Left cardiac atrium (tissue), 4 donors: ENCODE measurements at regions not wholly inside any gene's neighbourhood (a gene's known extent, or its start where the extent isn't known, plus 50 kb on each side); places are given as distances from the start of the nearest gene placed in this dataset.

ENCODE experiments used
- ATAC-seq, 2 donors: fragments of 200-7000 bp; cut with Tn5 transposase; one replicate each; pipeline ENCODE4 v1.9.1; 2020; ENCODE audit warnings: mild to moderate bottlenecking in 2 of 2, moderate library complexity in 2 of 2
- DNase-seq: peaks from one replicate; pipeline ENCODE4 v3.0.0-alpha.2; 2020
- intact Hi-C, 2 donors: fragments of 100-400 bp; cut with DNase I; formaldehyde crosslinking; loops; one replicate each; pipeline versions ENCODE4 v1.14.1 to v1.15.1; 2022 to 2023
- donor health status: DM: no; HTN: yes; CAD: no.
- donor health status: DM: no; HTN: yes; CAD: no; lungs with severe emphysema.
- donor health status: DM: yes; HTN: yes; CAD: no.
- donor health status: Dilated cardiomyopathy.

- no peak for DNase-seq
- no peak for ATAC-seq
- intact Hi-C loops, result no loop called here
These were observed 201.9 kb upstream of the ANKH start for GRCh38 chr5:15073453-15073852.

DNA sequence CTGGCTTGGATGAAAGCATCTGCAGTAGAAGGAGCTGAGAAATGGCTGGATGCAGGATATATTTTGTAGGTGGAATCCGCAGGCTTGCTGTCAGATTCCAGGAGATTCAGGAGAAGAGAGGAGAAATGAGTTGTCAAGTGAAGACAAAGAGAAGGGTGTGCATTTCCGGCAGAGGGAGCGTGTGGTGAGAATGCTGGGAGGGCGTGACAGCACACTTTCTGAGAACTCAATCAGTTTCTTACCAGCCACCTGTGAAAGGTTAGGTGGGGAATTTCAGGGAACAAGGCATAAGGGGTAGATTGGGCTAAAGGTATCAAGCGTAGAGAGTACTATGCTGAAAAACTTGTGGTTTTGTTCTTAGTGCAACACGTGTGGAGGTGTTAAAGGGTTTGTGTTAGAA lies 199.3 kb upstream of the ANKH start:
- intact Hi-C loops, result no loop called here
- ATAC-seq, result no peak

DNA sequence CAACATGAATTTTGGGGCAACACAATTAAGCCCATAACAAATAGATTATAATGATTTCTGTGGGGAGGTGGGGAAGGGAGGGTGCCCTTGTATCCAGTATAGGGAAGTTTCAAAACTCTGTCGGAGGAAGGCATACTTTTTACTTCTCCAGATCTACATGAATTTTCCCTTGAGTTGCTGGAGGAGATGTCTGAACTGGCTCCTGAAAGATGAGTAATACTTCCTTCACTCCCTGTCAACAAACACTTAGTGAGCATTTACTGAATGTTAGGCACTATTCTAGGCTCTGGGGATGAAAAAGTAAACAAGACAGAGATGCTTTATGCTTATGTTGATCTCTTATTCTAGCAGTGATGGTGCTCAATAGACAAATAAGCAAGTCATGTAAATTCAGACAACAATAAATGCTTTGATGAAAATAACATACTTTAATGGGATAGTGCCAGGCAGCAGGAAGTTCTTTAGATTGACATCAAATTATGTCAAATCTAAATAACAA lies 197.9 kb upstream of the ANKH start:
- intact Hi-C loops, result no loop called here
- DNase-seq (no peak), ATAC-seq (no peak)

More for the DNA sequence above, 199.3 kb upstream of the ANKH start:
- no peak for DNase-seq

- ATAC-seq (no peak), DNase-seq (no peak)
- intact Hi-C loops, result no loop called here
These were observed 193.5 kb upstream of the ANKH start for GRCh38 chr5:15065091-15065490.

- intact Hi-C loops, result no loop called here
- no peak for DNase-seq
- no peak for ATAC-seq
These were observed 192.8 kb upstream of the ANKH start for GRCh38 chr5:15064396-15064795.

DNA sequence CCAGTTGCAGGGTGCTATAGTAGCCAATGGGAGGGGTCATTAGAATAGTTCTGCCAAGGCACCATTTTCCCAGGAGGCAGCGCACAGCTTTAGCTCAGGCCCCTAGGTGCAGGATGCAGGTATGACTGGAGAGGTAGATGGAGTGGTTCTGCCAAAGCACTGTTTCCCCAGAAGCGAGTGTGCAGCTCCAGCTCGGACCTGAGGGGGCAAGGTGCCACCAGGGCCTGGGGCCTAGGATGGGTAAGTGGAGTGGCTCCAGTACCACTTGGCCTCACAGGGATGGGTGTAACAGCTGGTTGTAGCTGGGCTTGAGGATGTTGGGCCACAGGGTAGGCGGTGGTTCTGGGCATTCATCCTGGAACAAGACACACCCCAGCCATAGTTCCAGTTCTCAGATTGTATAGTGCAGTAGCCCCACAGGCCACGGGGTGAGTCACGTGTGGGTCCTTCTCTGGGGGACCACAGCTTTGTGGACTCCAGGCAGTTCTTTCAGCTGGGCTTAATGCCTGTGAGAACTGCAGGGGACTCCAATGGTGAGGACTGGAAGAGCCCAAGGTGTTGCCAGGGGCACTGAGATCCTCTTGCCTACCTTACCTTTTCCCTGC lies 185.5 kb upstream of the ANKH start:
- intact Hi-C loops, result no loop called here
- ATAC-seq, result no peak
- no peak for DNase-seq

DNA sequence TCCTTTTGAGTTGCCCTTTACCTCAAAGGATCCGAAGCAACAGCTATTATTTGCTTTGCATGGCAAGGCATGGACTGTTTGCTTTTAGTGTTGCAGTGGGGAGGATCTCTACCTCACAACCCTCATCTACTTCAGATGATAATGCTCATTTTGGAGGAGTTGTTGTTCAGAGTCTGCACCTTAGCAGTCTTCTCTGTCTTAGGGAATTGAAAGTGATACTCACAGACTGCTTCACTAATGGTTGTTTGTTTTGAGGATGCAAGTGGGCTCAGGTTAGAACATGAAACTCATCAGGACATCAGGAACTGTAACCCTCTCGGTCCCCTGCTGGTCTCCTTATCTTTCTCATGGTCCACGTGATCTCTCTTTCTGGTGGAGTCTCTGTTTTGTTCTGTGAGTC lies 172.9 kb upstream of the ANKH start:
- ATAC-seq, result no peak
- intact Hi-C loops, result no loop called here
- no peak for DNase-seq

- intact Hi-C loops, result no loop called here
- no peak for DNase-seq
These were observed 165.8 kb upstream of the ANKH start for GRCh38 chr5:15037247-15037908.

GRCh38 chr5:15034379-15034778 lies 162.8 kb upstream of the ANKH start:
- ATAC-seq (no peak), DNase-seq (no peak)
- intact Hi-C loops, result no loop called here

More at GRCh38 chr5:15037247-15037908, 165.8 kb upstream of the ANKH start:
- no peak for ATAC-seq

- DNase-seq (no peak), ATAC-seq (peak; percentile 38 to 53)
These were observed 159.6 kb upstream of the ANKH start for GRCh38 chr5:15031180-15031579.

GRCh38 chr5:15027764-15028163 lies 156.2 kb upstream of the ANKH start:
- DNase-seq (no peak), ATAC-seq (no peak)
- intact Hi-C loops, result no loop called here

More at GRCh38 chr5:15031180-15031579, 159.6 kb upstream of the ANKH start:
- intact Hi-C loops, result no loop called here

DNA sequence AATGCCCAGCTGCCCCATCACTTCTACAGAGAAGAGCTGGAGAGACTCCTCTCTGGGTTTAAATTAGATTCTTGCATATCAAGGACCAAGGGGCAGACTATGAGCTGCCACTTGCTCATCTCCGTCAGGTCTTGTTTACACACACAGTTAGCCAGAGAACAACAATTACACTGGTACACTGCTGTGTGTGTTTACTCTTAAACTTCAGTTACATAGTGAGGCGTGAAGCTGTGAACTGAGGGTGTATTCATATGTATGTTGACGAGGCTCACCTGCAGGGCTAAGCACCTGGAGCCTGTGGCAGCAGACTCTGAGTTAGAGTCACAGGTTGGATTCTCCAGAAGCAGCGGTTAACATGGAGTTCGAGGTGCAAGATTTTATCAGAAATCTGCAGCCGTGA lies 155.4 kb upstream of the ANKH start:
- no peak for ATAC-seq
- no peak for DNase-seq
- intact Hi-C loops, result no loop called here

- intact Hi-C loops, result no loop called here
- no peak for DNase-seq
- ATAC-seq, result no peak
These were observed 154.7 kb upstream of the ANKH start for GRCh38 chr5:15026011-15026893.

DNA sequence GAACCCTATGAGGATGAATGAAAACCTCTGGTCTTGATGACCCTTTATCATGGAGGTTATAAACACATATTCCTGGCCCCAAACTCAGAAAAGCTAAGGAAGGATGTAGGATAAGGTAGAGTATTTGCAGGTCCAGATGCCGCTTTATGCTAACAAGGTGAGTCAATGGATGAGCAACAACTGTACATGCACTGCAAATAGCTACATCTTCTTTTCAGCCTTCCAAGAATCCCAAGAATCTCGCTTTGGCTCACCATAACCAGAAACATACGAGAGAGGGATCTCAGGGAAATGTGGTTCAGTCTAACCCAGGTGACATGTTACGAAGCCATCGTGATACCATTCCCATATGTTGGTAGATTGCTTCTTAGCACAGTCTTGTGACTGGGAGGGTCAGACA lies 152.3 kb upstream of the ANKH start:
- intact Hi-C loops, result no loop called here
- DNase-seq, result no peak
- no peak for ATAC-seq

- intact Hi-C loops, result no loop called here
- ATAC-seq (no peak), DNase-seq (no peak)
These were observed 151.7 kb upstream of the ANKH start for GRCh38 chr5:15023266-15023665.

GRCh38 chr5:15021266-15022046 lies 149.9 kb upstream of the ANKH start:
- intact Hi-C loops, result no loop called here
- DNase-seq, result no peak
- peak; percentile 82 to 85 for ATAC-seq

GRCh38 chr5:15020736-15021135 lies 149.2 kb upstream of the ANKH start:
- DNase-seq, result no peak
- no peak for ATAC-seq
- intact Hi-C loops, result no loop called here

GRCh38 chr5:15014809-15015208 lies 143.2 kb upstream of the ANKH start:
- intact Hi-C loops, result loop anchor here (5.0 kb wide), 2 partner anchors 293 to 328 kb away; no protein-coding TSS in a partner anchor
- DNase-seq (no peak), ATAC-seq (no peak)
